OCI-LY1 (cell line): ENCODE measurements at regions not wholly inside any gene's neighbourhood (a gene's known extent, or its start where the extent isn't known, plus 50 kb on each side); places are given as distances from the start of the nearest gene placed in this dataset.

Experiments used
- EZH2 ChIP-seq: fragments of 200-600 bp; sonication (generic), shearing (Covaris generic); IDR thresholded peaks from 2 replicates; pipeline ENCODE4 v1.8.0; 2017; ENCODE audit warnings: borderline replicate concordance, mixed run types, mild to moderate bottlenecking, antibody characterized with exemption, low read length, moderate library complexity, mixed read lengths
- TF ChIP-seq, protein P1 (sequence below): fragments of 200-600 bp; sonication (generic), shearing (Covaris generic); IDR thresholded peaks from 2 replicates; pipeline ENCODE4 v1.5.1; 2017; ENCODE audit warnings: mild to moderate bottlenecking, antibody characterized with exemption, low read length, moderate library complexity, mixed read lengths

DNA sequence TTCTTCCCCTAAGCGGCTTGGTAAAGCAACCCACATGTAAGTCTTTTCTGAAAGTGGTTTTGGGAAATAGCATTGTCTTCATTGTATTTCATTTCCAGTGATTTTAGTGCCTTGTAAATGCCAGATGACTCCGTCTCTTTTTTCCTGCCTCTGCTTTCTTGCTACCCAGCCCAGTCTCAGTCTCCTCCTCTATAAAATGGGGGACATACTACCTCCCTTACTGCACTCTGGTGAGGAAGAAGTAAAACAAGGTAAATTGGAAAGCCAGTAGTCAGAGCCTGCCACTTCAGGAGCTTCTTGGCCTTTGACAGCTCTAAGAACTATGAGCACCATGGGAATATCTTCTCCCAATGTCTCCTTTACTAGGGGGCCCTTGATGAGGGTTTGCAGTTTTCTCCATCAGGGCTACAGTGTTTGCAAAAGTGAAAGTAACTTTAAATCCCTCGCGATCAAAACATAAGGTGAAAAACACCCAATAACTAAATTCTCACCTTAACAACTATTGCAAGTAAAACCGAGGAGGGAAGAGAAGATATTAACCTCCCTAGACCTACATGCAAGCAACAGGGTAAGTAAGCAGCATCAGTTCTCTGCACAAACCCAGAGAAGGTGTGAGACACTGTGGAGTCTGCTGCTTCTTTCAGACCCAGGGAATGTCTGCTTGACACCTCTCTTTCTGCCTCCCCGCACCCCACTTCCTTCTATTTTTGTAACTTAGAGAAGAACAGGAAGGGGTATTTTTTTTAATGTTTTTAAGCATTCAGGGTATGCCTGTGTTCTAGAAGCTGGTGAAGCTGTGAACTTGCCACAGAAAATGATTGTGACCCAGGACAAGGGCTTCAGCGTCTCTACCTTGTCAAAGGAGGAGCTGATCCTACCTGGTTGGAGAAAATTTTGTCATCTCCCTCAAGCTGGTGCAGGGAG, 159.1 kb upstream of the EOMES start:
- TF ChIP-seq, protein P1, sequence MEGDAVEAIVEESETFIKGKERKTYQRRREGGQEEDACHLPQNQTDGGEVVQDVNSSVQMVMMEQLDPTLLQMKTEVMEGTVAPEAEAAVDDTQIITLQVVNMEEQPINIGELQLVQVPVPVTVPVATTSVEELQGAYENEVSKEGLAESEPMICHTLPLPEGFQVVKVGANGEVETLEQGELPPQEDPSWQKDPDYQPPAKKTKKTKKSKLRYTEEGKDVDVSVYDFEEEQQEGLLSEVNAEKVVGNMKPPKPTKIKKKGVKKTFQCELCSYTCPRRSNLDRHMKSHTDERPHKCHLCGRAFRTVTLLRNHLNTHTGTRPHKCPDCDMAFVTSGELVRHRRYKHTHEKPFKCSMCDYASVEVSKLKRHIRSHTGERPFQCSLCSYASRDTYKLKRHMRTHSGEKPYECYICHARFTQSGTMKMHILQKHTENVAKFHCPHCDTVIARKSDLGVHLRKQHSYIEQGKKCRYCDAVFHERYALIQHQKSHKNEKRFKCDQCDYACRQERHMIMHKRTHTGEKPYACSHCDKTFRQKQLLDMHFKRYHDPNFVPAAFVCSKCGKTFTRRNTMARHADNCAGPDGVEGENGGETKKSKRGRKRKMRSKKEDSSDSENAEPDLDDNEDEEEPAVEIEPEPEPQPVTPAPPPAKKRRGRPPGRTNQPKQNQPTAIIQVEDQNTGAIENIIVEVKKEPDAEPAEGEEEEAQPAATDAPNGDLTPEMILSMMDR, result no peak
- no peak for TF ChIP-seq EZH2
